BJ (cell line): ENCODE measurements at regions not wholly inside any gene's neighbourhood (a gene's known extent, or its start where the extent isn't known, plus 50 kb on each side); places are given as distances from the start of the nearest gene placed in this dataset.

Experiments used
- CTCF ChIA-PET: fragments of 350-600 bp; formaldehyde crosslinking; extraction: SDS; loops from one replicate; lab custom pipeline; 2021; ENCODE audit warnings: antibody characterized with exemption, inconsistent platforms; lab: Yijun Ruan, JAX
- POLR2A ChIA-PET: fragments of 300-600 bp; sonication (Branson Sonifier 250); formaldehyde crosslinking; extraction: SDS; loops from one replicate; lab custom pipeline; 2021; ENCODE audit warnings: antibody characterized with exemption; lab: Charles Lee
- DNase-seq: peaks from one replicate; pipeline ENCODE4 v3.0.0-alpha.2; 2011; ENCODE audit warnings: low read depth
- H3K27me3 ChIP-seq: 2 replicates; pipeline ENCODE4 v1.6.0; 2011; ENCODE audit warnings: low read length; ENCODE audit not compliant: control insufficient read depth, insufficient read depth
- H3K36me3 ChIP-seq: 2 replicates; pipeline ENCODE4 v1.5.1; 2011; ENCODE audit warnings: low read length; ENCODE audit not compliant: control insufficient read depth, insufficient read depth
- H3K4me3 ChIP-seq: 2 replicates; pipeline ENCODE4 v1.5.1; 2011; ENCODE audit warnings: low read depth, mild to moderate bottlenecking, control low read depth, low read length
- TF ChIP-seq, protein P1 (sequence below): IDR thresholded peaks from 2 replicates; pipeline ENCODE4 v1.5.1; 2011; ENCODE audit warnings: low read depth, mild to moderate bottlenecking, control low read depth, inconsistent platforms, low read length, moderate library complexity; ENCODE audit not compliant: insufficient read depth

DNA sequence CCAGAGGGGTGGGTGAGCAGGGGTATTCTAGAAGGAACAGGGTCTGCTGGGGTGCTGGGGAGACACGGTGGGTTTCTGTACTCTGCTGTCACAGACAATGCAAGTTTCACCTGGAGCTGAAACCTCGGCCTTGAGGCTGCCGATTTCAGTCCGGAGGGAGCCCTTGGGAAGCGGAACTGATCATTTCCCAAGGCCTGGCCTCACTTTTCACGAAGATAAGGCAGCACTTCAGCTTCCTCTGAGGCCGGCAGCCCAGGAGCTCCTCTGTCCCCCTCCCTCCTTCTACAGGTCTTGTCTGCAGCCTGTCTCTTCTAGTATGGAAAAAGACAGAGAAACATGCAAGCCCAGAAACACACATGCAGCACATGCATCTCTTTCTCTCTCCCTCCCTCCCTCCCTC, 242.1 kb downstream of the CDC5L start:
- Histone ChIP-seq H3K36me3 (no peaks in the 10 kb centered on the region), H3K4me3 (no peak overlapping the region), H3K27me3 (peaks cover 7% of the 10 kb centered on the region)
- no peak for DNase-seq
- TF ChIP-seq, protein P1, sequence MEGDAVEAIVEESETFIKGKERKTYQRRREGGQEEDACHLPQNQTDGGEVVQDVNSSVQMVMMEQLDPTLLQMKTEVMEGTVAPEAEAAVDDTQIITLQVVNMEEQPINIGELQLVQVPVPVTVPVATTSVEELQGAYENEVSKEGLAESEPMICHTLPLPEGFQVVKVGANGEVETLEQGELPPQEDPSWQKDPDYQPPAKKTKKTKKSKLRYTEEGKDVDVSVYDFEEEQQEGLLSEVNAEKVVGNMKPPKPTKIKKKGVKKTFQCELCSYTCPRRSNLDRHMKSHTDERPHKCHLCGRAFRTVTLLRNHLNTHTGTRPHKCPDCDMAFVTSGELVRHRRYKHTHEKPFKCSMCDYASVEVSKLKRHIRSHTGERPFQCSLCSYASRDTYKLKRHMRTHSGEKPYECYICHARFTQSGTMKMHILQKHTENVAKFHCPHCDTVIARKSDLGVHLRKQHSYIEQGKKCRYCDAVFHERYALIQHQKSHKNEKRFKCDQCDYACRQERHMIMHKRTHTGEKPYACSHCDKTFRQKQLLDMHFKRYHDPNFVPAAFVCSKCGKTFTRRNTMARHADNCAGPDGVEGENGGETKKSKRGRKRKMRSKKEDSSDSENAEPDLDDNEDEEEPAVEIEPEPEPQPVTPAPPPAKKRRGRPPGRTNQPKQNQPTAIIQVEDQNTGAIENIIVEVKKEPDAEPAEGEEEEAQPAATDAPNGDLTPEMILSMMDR, result no peak
- POLR2A ChIA-PET, result no interaction called here
- CTCF ChIA-PET, result interaction anchor here (1.0 to 5.0 kb wide), 16 partner anchors 10 to 1316 kb away, joined by 3 to 41 read pairs (median 5); no protein-coding TSS in a partner anchor

DNA sequence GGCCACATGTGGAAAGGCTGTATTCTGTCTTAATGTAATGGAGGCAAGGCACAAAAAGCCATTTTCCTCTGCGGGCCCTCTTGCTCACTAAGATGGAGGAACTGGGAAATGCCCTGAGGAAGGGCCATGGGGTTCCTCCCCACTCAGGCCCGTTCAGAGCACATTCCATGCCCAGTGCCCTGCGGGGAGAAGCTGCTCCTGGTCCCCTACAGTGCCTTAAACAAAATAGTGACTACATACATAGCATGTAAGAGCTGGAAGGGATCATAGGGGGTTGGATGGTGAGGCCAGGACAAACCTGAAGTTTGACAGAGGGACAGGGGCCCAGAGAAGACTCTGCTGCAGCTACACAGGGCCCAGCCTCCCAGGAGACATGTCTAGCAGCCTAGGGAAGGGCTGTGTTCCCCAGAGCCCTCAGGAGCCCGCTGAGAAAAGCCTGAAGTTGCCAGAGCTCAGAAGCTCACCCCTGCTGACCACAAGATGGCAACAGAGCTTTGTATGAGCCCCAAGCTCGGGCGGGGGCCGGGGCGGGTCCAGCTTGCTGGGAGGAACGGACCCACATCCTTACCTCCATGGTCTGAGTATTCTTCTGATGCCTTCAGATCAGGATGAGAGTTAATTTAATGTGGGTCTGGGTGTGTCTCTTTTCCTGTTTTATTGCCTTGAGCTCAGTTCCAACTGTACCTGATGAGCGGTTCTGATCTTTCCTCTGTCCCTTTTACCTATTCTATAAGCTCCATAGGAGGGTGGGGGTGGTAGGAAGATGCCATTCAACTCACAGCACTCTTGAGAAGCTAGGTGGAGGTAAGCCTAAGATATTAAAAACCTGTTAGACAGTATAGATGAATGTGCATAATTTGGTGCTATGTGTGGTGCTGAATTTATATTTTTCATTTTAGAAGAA, 242.9 kb downstream of the CDC5L start:
- POLR2A ChIA-PET, result no interaction called here
- TF ChIP-seq, protein P1, result peak; percentile 83
- Histone ChIP-seq H3K4me3 (no peak overlapping the region), H3K27me3 (peaks cover 7% of the 10 kb centered on the region), H3K36me3 (no peaks in the 10 kb centered on the region)
- no peak for DNase-seq
- CTCF ChIA-PET, result interaction anchor here (0.6 to 5.0 kb wide), 34 partner anchors 9 to 1316 kb away, joined by 3 to 41 read pairs (median 4); no protein-coding TSS in a partner anchor

DNA sequence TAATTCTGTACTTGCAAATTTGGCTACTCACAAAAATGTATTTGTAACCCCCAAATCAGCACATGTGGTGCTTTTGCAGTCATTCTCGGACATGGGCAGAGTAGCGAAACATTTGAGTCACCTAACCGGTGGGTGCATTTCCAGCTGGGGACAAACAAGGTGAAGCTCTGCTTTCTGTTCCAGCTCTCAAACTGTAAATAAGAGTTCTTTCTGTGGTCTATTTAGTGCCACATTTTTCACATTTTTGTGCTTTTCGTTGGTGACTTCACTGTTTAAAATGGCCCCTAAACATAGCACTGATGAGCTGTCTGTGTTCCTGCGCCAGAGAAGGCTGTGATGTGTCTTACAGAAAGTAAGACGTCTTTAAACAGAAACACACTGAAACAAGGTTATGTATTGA, 244.5 kb downstream of the CDC5L start:
- ChIA-PET CTCF (interaction anchor here (0.5 to 5.0 kb wide), 8 partner anchors 15 to 1290 kb away, joined by 3 to 41 read pairs (median 14); no protein-coding TSS in a partner anchor), POLR2A (no interaction called here)
- H3K36me3 ChIP-seq, result no peaks in the 10 kb centered on the region
- TF ChIP-seq, protein P1, result no peak
- no peak for DNase-seq
- no peak overlapping the region for H3K4me3 ChIP-seq
- peaks cover 7% of the 10 kb centered on the region for H3K27me3 ChIP-seq

DNA sequence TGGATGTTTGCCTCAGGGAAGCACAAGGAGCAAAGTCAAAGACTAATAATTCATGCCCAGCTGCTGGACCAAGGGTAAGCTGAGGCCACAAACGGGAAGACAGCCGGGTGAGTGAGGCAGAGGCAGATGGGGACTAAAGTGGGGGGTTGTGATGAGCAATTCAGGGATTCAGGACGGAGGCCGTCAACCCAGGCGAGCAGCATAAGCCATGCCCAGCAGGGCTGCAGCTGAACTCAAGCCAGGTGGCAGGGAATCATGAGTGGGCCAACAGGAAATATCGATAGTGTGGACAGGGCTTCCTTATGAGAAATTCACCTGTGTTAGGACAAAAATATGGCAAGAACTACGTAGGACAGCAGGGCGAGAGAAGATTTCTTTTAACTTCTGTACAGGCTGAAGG, 246.8 kb downstream of the CDC5L start:
- POLR2A ChIA-PET, result no interaction called here
- CTCF ChIA-PET, result interaction anchor here (1.0 to 5.0 kb wide), 3 partner anchors 20 to 1080 kb away, joined by 3 to 36 read pairs (median 4); no protein-coding TSS in a partner anchor
- no peak for DNase-seq
- H3K27me3 ChIP-seq, result peaks cover 5% of the 10 kb centered on the region
- no peak overlapping the region for H3K4me3 ChIP-seq
- H3K36me3 ChIP-seq, result no peaks in the 10 kb centered on the region
- TF ChIP-seq, protein P1, result no peak

DNA sequence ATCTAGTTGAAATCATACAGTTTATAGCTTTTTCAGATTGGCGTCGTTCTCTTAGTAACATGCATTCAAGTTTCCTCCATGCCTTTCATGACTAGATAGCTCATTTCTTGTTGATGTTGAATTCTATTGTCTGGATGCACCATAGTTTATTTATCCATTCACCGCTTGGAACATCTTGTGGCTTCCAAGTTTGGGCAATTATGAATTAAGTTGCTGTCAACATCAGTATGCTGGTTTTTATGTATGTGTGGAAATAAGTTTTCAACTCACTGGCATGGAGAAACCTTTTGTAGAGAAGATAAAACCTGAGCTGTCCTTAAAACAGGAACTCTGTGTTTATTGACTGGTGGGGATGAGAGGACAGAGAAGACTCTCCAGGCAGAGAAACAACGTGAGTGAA, 248.0 kb downstream of the CDC5L start:
- ChIA-PET CTCF (interaction anchor here (0.7 to 2.7 kb wide), 2 partner anchors 160 to 487 kb away, joined by 3 to 12 read pairs; no protein-coding TSS in a partner anchor), POLR2A (no interaction called here)
- Histone ChIP-seq H3K27me3 (peaks cover 5% of the 10 kb centered on the region), H3K36me3 (no peaks in the 10 kb centered on the region), H3K4me3 (no peak overlapping the region)
- TF ChIP-seq, protein P1, result no peak
- no peak for DNase-seq
